ENCODE measurements at regions not wholly inside any gene's neighbourhood (a gene's known extent, or its start where the extent isn't known, plus 50 kb on each side); places are given as distances from the start of the nearest gene placed in this dataset.
"Not testable (repeated sequence)": the region's sequence is repeated elsewhere in the genome, so short reads cannot be mapped to it uniquely, and the experiment has no call there.

DNA sequence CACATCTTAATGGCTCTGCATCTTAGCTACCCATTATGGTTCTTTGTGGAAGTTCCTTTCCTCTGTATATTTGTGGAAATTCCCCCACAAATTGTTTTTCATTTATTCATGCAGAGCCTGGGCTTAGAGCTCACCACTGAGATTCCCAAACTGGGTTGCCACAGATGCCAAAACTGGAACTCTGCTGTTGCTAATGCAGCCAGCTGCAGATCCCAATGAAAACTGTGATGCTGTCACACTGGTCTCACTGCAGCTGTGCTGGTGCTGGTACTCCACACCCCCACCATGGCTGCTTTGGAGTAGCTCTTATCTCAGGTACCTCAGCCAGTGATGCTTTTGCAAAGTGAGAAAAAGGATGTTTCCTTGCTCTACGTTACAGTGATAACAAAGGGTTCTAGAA, 87.7 kb downstream of the DCK start:
- no peak for DNase-seq (ENCODE audit: low read depth)

DNA sequence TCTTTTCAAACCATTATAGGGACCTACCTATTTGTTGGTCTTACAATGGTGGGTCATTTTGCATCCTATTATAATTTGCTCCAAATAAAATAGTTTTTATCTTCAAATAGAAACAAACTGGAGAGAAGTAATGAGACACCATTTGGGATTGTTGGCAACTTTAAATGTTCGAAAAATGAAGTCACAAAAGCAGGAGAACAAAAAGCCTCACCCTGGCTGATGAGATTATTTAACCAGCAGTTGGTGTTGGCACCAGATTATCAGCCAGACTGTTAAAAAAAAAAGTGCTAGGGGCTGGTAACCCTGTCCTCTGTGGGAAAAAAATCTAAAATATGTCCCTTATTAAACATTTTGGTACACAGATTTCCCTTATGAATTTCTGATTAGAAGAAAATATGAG, 100.3 kb downstream of the DCK start:
- DNase-seq (ENCODE audit: low read depth): no peak

DNA sequence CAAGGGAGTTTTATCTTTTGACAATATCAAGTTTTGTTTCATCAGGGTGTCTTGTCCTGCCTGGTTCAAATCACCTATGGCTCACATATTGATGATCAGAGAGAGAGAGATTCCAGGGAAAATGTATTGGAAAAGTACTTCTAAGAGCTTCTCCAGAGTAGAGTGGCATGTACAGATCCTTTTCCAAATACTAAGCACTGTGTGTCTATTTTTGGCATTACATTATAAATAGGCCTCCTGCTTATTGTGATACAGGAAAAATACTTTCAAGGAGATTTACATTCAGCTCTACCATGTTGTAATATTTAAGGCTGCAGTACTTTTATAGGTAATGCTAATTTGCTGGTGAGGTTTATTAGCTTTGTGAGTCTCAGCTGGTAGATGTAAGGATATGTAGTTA, 100.8 kb downstream of the DCK start:
- no peak for DNase-seq (ENCODE audit: low read depth)

DNA sequence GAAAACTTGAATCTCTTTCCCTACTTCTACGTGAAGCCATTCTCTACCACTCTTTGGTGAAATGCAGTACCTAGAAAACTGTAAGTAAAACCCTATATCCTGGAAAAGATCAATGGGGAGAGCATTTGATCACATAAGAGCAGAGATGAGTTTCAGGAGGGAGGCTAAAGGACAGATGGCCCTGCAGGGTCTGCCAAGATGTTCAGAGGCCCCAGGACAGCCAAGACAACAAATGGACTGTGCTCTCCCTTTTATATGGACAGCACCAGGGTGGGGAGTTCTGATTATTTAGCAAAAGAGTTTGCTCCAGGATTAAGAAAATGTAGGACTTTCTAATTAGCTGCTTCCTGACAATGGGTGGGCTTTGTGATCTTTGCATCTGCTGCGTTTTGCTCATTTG, 101.7 kb downstream of the DCK start:
- DNase-seq (ENCODE audit: low read depth): no peak

DNA sequence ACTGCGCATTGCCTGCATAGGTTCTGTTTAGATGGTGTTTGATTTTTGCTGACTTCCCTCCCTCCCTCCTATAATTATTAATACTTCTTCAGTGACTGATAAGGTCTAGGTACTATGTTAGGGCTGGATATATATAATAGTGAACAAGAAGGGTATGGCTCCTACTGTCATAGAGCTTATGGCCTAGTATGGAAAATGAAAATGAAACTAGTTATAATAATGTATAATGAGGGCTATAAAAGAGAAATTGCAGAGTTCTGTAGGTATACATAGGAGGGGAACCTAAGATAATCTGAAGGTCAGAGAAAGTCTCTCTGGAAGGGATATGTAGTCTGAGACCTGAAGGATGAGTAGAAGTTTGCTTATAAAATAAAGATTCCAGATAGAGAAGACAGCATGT, 102.1 kb downstream of the DCK start:
- DNase-seq (ENCODE audit: low read depth): no peak

DNA sequence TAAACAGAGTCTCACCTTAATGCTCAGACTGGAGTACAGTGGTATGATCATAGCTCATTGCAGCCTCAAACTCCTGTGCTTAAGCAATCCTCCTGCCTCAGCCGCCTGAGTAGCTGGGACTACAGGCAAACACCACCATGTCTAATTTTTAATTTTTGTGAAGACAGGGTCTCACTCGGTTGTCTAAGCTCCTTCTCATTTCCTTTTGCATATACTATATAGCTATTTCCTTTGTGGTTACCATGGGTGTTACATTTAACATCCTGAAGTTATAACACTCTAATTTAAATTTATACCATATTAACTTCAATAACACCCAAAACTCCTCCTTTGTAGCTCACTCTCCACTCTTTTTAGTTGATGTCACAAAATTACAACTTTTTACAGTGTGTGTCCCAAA, 114.3 kb downstream of the DCK start:
- DNase-seq (ENCODE audit: low read depth): no peak

DNA sequence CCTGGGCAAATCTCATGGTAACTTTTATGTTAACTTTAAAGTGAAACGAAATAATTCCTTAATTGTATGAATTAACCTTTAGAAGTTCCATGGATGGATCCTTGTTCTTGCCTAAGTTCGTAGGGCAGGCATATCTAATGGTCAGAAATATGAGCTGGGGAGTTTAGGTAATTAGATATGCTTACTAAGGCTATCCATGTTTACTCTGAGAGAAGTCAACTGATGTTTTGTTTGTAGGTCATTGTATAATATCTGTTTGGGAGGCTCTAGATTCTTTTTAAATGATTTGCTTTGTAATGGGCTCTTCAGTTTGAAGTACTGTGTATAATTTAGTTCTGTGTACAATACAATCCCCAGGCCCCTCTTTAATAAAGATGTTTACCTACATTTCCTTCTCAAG, 117.0 kb downstream of the DCK start:
- DNase-seq (ENCODE audit: low read depth): no peak

DNA sequence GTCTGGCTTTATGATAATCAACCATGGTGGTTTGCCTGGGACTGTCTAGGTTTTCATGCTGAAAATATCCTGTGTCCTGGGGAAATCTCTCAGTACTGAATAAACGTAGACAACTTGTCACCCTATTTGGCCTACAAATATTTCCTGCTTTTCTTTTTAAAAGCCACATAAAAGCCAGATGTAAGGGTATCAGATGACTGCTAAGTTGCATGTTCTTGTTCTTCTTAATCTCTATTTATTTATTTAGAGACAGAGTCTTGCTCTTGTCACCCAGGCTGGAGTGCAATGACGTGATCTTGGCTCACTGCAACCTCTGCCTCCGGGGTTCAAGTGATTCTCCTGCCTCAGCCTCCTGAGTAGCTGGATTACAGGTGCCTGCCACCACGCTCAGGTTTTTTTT, 117.7 kb downstream of the DCK start:
- DNase-seq (ENCODE audit: low read depth): not testable (repeated sequence)

DNA sequence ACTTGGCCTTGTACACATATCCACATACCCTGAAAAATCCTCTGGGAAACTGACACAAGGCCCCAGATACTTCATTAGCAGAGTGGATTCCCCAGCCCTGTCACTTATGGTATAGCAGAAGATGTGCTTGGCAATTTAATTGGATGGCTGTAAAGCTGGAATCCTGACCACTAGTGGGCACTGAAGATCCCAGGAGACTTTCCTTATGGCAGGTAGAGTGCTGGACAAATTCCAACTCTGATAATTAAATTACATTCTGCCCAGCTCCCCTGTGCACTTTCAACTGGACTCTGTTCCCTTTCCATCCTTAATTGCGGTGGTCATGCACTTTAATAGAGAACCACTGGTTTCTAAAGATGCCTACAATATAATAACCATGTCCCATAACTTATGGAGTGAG, 119.8 kb downstream of the DCK start:
- no peak for DNase-seq (ENCODE audit: low read depth)

DNA sequence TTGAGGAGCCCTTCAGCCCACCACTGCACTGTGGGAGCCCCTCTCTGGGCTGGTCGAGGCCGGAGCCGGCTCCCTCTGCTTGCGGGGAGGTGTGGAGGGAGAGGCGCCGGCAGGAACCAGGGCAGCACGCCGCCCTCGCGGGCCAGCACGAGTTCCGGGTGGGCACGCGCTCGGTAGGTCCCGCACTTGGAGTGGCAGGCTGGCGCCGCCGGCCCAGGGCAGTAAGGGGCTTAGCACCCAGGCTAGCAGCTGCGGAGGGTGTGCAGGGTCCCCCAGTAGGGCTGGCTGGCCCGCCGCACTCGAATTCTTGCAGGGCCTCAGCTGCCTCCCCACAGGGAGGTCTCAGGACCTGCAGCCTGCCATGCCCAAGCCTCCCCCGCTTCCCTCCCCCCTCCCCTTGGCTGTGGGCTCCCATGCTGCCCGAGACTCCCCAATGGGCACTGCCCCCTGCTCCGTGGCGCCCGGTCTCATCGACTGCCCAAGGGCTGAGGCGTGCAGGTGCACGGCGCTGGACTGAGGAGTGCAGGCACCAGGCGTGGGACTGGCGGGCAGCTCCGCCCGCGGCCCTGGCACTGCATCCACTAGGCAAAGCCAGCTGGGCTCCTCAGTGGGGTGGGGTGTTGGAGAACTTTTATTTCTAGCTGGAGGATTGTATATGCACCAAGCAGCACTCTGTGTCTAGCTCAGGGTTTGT, 127.5 kb downstream of the DCK start:
- DNase-seq (ENCODE audit: low read depth): no peak

DNA sequence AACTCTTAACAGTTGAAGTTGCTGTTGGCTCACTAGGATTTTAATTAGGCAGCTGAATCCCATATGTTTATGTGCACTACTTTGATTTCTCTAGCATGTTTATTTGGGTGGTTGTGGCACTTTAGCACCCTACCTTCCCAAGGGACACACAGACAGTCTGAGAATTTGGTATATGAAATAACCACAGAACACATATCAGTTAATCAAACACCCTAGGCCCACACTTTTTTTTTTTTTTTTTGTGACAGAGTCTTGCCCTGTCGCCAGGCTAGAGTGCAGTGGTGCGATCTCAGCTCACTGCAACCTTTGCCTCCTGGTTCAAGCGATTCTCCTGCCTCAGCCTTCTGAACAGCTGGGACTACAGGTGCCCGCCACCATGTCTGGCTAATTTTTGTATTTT, 130.5 kb downstream of the DCK start:
- no peak for DNase-seq (ENCODE audit: low read depth)

DNA sequence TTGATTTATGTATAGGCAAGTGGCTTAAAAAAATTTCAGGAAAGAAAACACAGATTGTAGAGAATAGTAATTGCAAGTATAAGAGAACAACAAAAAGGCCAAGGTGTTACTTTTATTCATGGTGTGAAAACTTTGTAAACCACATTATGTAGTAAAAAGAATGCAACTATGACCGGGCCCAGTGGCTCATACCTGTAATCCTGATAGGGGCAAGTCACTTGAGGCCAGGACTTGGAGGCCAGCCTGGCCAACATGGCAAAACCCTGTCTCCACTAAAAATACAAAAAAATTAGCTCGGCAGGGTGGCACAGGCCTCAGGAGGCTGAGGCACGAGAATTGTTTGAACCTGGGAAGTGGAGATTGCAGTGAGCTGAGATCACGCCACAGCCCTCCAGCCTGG, 131.7 kb downstream of the DCK start:
- no peak for DNase-seq (ENCODE audit: low read depth)

DNA sequence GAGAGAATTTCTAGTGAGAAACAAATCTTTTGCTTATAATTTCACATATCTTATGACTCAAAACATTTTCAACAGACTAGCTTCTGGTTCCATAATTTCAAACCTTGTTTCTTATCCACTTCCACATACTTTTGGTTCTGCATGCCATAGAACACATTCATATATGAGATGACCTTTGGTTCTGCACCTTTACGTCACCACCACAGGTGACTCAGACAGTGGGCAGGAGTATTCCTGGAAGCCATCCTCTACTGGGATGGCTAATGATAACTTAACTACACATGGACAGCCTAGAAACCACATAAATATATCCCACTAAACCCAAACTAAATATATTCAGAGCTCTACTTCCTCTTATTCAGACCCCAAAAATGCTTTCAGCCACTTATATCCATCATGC, 133.3 kb downstream of the DCK start:
- peak; percentile 91 for DNase-seq (ENCODE audit: low read depth)

DNA sequence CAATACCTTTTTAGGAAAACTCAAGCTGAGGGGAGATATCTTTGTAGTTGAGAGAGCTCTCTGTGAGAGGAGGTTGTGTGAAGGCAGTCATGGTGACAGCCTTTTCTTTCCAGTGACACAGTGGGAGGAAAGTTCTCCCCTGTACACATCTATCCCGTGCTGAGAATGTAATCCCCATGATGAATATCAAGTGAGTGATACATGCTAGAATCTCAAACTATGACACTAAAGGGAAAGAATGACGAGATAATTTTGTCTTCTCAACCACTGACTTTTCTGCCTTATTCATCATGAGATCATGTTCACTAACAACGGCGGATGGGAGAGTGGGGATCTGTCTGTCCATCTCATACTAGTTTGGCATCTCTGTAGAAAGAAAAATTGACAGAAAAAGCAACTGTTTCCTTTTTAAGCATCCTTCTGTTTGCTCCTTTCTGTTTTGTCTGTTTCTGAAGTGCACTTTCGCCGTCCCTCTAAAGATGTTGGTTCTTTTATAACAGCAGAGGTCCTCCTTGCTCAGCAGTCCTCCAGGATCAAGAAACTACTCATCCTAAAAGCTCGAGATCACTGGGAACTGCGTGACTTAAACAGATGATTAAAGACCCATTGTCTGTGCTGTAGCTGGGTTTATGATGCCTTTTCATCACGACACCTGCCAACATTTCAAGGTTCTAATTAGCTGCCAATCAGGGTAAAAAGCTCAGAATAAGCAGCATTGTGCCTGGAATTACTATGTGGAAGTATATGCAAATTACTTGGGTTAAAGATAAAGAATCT, 137.6 kb downstream of the DCK start:
- DNase-seq (ENCODE audit: low read depth): peak; percentile 87

DNA sequence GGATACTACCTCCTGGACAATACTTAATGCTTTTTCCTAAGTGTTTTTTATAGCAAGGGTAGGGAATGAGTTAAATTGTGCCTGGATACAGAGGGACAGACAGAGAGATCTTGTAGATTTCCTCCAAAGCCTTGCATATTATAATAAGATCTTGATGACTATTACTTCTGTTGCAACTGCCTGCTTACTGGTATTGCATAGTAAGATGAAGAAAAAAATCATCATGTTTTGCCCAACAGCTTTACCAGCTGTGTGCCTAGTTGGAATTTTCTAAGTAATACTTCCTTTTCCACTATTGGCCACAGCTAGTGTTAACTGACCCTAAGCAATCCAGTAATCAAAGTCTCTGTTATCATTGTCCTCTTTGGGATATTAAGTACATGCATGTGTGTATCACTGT, 139.0 kb downstream of the DCK start:
- DNase-seq (ENCODE audit: low read depth): peak; percentile 30

DNA sequence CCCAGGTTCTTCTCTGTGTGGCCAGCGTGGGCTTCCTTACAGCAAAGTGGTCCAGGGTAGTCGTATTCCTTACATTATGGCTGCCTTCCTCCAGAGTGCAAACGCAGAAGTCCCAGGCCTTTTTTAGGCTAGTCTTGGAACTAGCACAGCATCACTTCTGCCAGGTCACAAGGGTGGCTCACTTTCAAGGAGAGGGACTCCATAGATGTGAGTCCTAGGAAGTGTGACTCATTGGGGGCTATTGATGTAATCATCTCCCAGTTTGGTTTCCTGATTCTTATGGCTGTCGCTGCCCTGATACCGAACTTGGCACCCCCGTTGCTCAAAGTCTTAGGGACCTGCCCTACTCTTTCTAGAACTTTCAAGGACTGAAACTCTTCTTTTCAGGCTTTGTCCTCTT, 140.0 kb downstream of the DCK start:
- peak; percentile 15 for DNase-seq (ENCODE audit: low read depth)

DNA sequence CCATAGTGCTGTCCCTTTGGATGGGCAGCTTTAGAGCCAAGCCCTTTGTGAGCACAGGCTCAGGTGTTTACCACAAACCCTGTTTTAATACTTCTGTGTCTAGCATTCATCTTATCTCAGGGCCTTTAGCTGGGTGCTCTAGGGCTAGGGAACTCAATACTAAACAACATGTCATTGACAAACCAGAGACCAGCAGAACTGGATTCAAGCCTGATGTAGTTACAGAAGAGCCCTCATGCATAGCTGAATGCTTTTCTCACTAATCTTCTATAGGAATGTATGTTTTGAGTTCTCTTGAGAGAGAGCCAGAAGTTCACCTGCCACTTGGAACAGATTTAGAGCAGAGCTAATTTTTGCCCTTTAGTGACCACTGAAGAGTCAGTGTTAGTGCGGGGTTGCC, 142.6 kb downstream of the DCK start:
- DNase-seq (ENCODE audit: low read depth): no peak

DNA sequence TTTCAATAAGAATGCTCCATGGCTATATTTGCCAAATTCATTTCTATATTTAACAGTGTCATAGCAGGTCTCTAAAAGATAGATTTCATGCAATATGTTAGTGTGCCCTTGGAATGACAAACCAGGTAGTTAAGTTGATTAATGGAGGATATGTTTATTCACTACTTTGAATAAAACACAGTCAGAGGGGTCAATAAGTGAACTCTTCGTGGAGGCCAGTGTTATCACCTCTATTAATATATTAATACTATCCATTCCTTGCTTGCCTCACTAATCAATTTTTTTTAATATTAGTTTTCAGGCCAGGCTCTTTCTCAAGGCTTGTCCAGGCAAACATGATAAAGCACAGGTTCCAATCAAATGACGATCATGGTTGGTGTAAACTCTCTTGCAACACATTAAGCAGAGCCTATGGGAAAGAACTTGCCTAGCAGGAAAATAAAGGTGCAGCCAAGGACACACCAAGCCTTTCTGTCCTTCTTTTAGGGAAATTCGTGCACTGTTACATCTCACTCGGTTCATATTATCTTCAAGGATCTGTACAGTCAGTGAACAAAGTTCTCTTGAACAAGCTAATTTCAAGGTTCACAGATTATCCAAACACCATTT, 144.7 kb downstream of the DCK start:
- DNase-seq (ENCODE audit: low read depth): no peak

DNA sequence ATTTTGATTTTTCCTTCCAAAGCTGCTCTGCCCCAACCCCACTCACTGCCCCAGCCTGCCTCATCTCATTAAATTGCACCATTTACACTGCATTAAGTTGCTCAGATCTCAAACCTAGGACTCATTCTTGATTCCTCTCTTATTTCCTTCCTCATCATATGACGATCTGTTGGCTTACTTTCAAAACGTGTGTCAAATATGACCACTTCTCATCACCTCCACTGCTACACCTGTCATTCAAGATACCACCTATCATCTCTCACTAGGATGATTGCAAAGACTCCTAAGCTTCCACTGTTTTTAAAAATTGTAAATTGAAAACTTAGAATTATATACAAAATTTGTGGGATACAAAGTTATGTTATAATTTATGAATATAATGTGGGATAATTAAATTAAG, 147.1 kb downstream of the DCK start:
- no peak for DNase-seq (ENCODE audit: low read depth)

DNA sequence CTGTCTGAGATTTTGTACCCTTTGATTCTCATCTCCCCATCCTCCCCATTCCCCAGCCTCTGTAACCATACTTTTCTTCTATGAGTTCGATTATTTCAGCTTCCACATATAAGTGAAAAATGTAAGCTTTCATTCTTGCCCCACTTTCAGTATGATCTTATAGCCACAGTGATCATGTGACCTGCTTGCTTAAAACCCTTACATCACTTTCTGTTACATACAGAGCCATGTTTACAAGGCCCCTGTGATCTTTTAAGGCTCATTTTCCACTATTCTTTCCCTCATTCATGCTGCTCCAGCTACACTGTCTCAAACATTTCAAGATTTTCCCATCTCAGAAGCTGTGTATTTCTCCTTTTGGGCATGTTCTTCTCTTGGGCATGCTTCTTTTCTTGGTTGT, 147.7 kb downstream of the DCK start:
- DNase-seq (ENCODE audit: low read depth): no peak

DNA sequence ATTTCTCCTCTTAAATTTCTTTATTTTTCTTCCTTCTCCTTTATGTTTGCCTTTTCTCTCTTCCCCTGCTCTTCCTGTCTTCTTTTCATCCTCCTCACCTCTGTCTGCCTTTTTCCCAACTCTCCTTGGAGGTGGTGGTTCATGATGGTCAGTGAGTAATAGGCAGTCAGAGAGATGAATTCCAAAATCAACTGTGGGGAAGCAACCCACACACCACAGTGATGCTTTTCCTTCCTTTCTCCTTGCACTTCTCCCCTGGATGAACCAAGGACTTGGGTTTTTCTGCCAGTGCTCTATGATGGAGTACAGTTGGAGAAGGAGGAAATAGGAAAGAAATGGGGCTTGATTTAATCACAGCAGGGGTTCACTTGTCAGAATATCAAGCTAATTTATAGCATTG, 153.8 kb downstream of the DCK start:
- DNase-seq (ENCODE audit: low read depth): no peak

DNA sequence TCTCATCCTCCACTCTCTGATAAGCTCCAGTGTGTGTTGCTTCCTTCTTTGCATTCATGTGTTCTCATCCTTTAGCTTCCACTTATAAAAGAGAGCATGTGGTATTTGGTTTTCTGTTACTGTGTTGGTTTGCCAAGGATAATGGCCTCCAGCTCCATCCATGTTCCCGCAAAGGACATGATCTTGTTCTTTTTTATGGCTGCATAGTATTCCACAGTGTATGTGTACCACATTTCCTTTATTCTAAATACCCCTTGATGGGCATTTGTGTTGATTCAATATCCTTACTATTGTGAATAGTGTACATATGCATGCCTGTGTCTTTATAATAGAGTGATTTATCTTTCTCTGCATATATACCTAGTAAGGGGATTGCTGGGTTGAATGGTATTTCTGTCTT, 155.1 kb downstream of the DCK start:
- DNase-seq (ENCODE audit: low read depth): no peak

DNA sequence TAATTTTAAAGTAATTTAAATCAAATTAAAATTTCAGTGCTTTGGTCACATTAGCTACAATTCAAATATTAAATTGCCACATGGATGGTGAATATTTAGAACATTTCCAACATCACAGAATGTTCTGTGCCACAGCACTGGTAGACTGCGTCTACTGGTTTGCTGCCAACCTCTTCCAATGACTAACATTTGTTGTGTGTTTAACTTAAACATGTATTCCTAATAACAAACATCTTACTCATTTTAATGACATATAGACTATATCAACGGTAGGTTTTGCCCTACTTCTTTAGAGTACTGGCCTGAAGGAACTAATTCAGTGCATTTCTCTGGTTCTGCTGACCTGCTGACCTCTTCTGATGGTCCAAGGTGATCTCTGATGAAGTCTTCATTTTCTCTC, 157.6 kb downstream of the DCK start:
- DNase-seq (ENCODE audit: low read depth): no peak

DNA sequence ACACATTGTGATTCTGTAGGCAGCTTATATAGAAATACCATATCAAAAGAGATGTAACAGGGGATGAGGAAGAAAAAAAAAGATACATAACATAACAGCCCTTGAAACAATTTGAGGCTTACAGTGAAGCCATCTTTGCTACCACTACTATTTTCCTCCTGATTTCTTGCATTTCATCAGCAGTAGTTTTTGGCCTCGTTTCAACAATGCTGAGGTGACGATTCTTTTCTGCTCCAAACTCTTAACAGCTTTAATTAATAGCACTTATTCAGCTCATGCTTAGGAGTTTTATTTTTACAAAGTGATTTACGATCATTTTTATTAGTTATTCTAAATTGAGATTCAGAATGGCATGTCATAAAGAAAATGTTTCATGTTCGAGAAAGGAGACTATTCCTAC, 163.2 kb downstream of the DCK start:
- DNase-seq (ENCODE audit: low read depth): peak; percentile 36
